IMR-90 (cell line): ENCODE measurements at regions not wholly inside any gene's neighbourhood (a gene's known extent, or its start where the extent isn't known, plus 50 kb on each side); places are given as distances from the start of the nearest gene placed in this dataset.

Source experiments
- ATAC-seq: fragments of 200-7000 bp; cut with Tn5 transposase; 2 replicates; pipeline ENCODE4 v1.9.1; 2020; ENCODE audit warnings: low read depth, mild to moderate bottlenecking, moderate library complexity
- BruUV-seq: library from RNA; stranded (reverse); fragments of 400-500 nt; replicated peaks from 2 replicates; lab custom pipeline; 2021; lab: Mats Ljungman, UMichigan
- CTCF ChIA-PET: fragments of 300-600 bp; formaldehyde crosslinking; extraction: SDS; loops from one replicate; lab custom pipeline; 2021; ENCODE audit warnings: antibody characterized with exemption; lab: Yijun Ruan, JAX
- POLR2A ChIA-PET: fragments of 300-600 bp; sonication (Branson Sonifier 250); formaldehyde crosslinking; loops from one replicate; lab custom pipeline; 2022; ENCODE audit warnings: antibody characterized with exemption; ENCODE audit not compliant: unreplicated experiment; lab: Charles Lee
- DNase-seq: peaks from one replicate; pipeline ENCODE4 v3.0.0; 2013
- H2AFZ ChIP-seq: replicated peaks from 2 replicates; pipeline ENCODE3; 2013; ENCODE audit warnings: low read length, mild to moderate bottlenecking; ENCODE audit not compliant: poor library complexity
- H2AK5ac ChIP-seq: 2 replicates; pipeline ENCODE4 v1.6.1; 2013; ENCODE audit warnings: low read depth, low read length, inconsistent platforms
- H2AK9ac ChIP-seq: replicated peaks from 2 replicates; pipeline ENCODE3; 2013; ENCODE audit warnings: mild to moderate bottlenecking, low read depth, low read length, moderate library complexity; ENCODE audit not compliant: poor library complexity
- H2BK120ac ChIP-seq: 2 replicates; pipeline ENCODE4 v1.6.1; 2013; ENCODE audit warnings: low read depth, low read length, inconsistent platforms
- H2BK15ac ChIP-seq: 3 replicates; pipeline ENCODE4 v1.6.1; 2013; ENCODE audit warnings: low read depth, low read length, inconsistent platforms
- H2BK20ac ChIP-seq: 2 replicates; pipeline ENCODE4 v1.6.1; 2013; ENCODE audit warnings: low read depth, mild to moderate bottlenecking, inconsistent platforms, low read length, moderate library complexity
- H2BK5ac ChIP-seq: 2 replicates; pipeline ENCODE4 v1.6.1; 2013; ENCODE audit warnings: mild to moderate bottlenecking, low read depth, low read length, inconsistent platforms; ENCODE audit not compliant: poor library complexity, severe bottlenecking
- H3K14ac ChIP-seq: replicated peaks from 2 replicates; pipeline ENCODE4 v1.6.1; 2013; ENCODE audit warnings: low read depth, low read length, inconsistent platforms
- H3K18ac ChIP-seq: 2 replicates; pipeline ENCODE4 v1.6.1; 2013; ENCODE audit warnings: low read depth, low read length, control low read depth
- H3K23ac ChIP-seq: 2 replicates; pipeline ENCODE4 v1.6.1; 2013; ENCODE audit warnings: low read depth, low read length, inconsistent platforms
- H3K27ac ChIP-seq: 2 replicates; pipeline ENCODE4 v1.5.1; 2013; ENCODE audit warnings: mild to moderate bottlenecking, control low read depth, low read length; ENCODE audit not compliant: insufficient read depth
- H3K27me3 ChIP-seq: 2 replicates; pipeline ENCODE4 v1.6.1; 2013; ENCODE audit warnings: low read length; ENCODE audit not compliant: control insufficient read depth, insufficient read depth
- H3K36me3 ChIP-seq: 2 replicates; pipeline ENCODE4 v1.6.1; 2013; ENCODE audit warnings: low read length, mixed read lengths; ENCODE audit not compliant: control insufficient read depth, insufficient read depth
- H3K4ac ChIP-seq: 2 replicates; pipeline ENCODE4 v1.6.1; 2013; ENCODE audit warnings: low read depth, low read length, inconsistent platforms
- H3K4me1 ChIP-seq: 2 replicates; pipeline ENCODE4 v1.6.1; 2013; ENCODE audit warnings: low read length, mixed read lengths; ENCODE audit not compliant: control insufficient read depth, insufficient read depth
- H3K4me2 ChIP-seq: 2 replicates; pipeline ENCODE4 v1.6.1; 2013; ENCODE audit warnings: low read depth, mild to moderate bottlenecking, control low read depth, low read length, moderate library complexity
- H3K4me3 ChIP-seq: 2 replicates; pipeline ENCODE4 v1.5.1; 2013; ENCODE audit warnings: low read depth, mild to moderate bottlenecking, control low read depth, low read length, moderate library complexity; ENCODE audit not compliant: insufficient read depth
- H3K56ac ChIP-seq: 2 replicates; pipeline ENCODE4 v1.6.1; 2013; ENCODE audit warnings: low read length, inconsistent platforms; ENCODE audit not compliant: insufficient read depth; ENCODE audit errors: extremely low read depth
- H3K79me1 ChIP-seq, 2 experiments: 2 replicates each; pipeline ENCODE4 v1.6.1; 2013; ENCODE audit warnings: low read length in 2 of 2, inconsistent platforms in 1 of 2, low read depth in 1 of 2
- H3K9ac ChIP-seq: 2 replicates; pipeline ENCODE4 v1.6.1; 2013; ENCODE audit warnings: low read depth, low read length, control low read depth
- H3K9me1 ChIP-seq: 2 replicates; pipeline ENCODE4 v1.6.1; 2013; ENCODE audit warnings: low read length, inconsistent platforms; ENCODE audit not compliant: insufficient read depth
- H3K9me3 ChIP-seq: 2 replicates; pipeline ENCODE4 v1.6.1; 2013; ENCODE audit warnings: low read length; ENCODE audit not compliant: control insufficient read depth, insufficient read depth
- H4K20me1 ChIP-seq: 2 replicates; pipeline ENCODE4 v1.6.1; 2013; ENCODE audit warnings: low read length, inconsistent platforms; ENCODE audit not compliant: insufficient read depth
- H4K5ac ChIP-seq: 2 replicates; pipeline ENCODE4 v1.6.1; 2013; ENCODE audit warnings: mild to moderate bottlenecking, low read depth, low read length, control low read depth
- H4K8ac ChIP-seq, 2 experiments: 2 replicates each; pipeline ENCODE4 v1.6.1; 2013; ENCODE audit warnings: low read depth in 2 of 2, low read length in 2 of 2, control low read depth in 1 of 2, inconsistent platforms in 1 of 2
- H4K91ac ChIP-seq: 2 replicates; pipeline ENCODE4 v1.6.1; 2013; ENCODE audit warnings: low read depth, low read length, inconsistent platforms; ENCODE audit not compliant: insufficient read depth
- BHLHE40 ChIP-seq: fragments of 150-350 bp; IDR thresholded peaks from 2 replicates; pipeline ENCODE4 v1.6.1; 2016; ENCODE audit warnings: mild to moderate bottlenecking, low read depth, low read length
- CEBPB ChIP-seq: IDR thresholded peaks from 2 replicates; pipeline ENCODE4 v1.6.1; 2012; ENCODE audit warnings: low read depth, low read length, improper control_type of control experiment
- CHD1 ChIP-seq: IDR thresholded peaks from 2 replicates; pipeline ENCODE4 v1.6.1; 2012; ENCODE audit warnings: low read depth, low read length, improper control_type of control experiment
- CTCF ChIP-seq: conservative IDR thresholded peaks from 2 replicates; pipeline ENCODE4 v1.5.1; 2012; ENCODE audit warnings: mild to moderate bottlenecking, low read depth, low read length, improper control_type of control experiment
- ELK1 ChIP-seq: fragments of 150-350 bp; IDR thresholded peaks from 2 replicates; pipeline ENCODE4 v1.6.1; 2016; ENCODE audit warnings: low read depth, mild to moderate bottlenecking, low read length, moderate library complexity, borderline replicate concordance
- FOS ChIP-seq: fragments of 150-350 bp; IDR thresholded peaks from 2 replicates; pipeline ENCODE4 v1.6.1; 2016; ENCODE audit warnings: low read depth, low read length
- MAFK ChIP-seq: IDR thresholded peaks from 2 replicates; pipeline ENCODE4 v1.6.1; 2012; ENCODE audit warnings: low read depth, low read length, improper control_type of control experiment
- MAZ ChIP-seq: IDR thresholded peaks from 2 replicates; pipeline ENCODE4 v1.6.1; 2012; ENCODE audit warnings: low read depth, mild to moderate bottlenecking, low read length, improper control_type of control experiment, moderate library complexity, borderline replicate concordance
- MXI1 ChIP-seq: IDR thresholded peaks from 2 replicates; pipeline ENCODE4 v1.6.1; 2012; ENCODE audit warnings: low read depth, mild to moderate bottlenecking, low read length, moderate library complexity, borderline replicate concordance
- NFE2L2 ChIP-seq: fragments of 150-350 bp; IDR thresholded peaks from 2 replicates; pipeline ENCODE4 v1.6.1; 2016; ENCODE audit warnings: low read depth, mild to moderate bottlenecking, low read length
- POLR2A ChIP-seq: IDR thresholded peaks from 2 replicates; pipeline ENCODE4 v1.6.1; 2012; ENCODE audit warnings: mild to moderate bottlenecking, low read depth, low read length
- RAD21 ChIP-seq: IDR thresholded peaks from 2 replicates; pipeline ENCODE4 v1.6.1; 2012; ENCODE audit warnings: low read length, improper control_type of control experiment
- RCOR1 ChIP-seq: IDR thresholded peaks from 2 replicates; pipeline ENCODE4 v1.6.1; 2012; ENCODE audit warnings: mild to moderate bottlenecking, low read length, improper control_type of control experiment; ENCODE audit not compliant: insufficient replicate concordance
- RFX5 ChIP-seq: IDR thresholded peaks from 2 replicates; pipeline ENCODE4 v1.8.0; 2012; ENCODE audit warnings: low read depth, mild to moderate bottlenecking, low read length, moderate library complexity
- SMC3 ChIP-seq: fragments of 150-350 bp; IDR thresholded peaks from 2 replicates; pipeline ENCODE4 v1.6.1; 2016; ENCODE audit warnings: low read depth, mild to moderate bottlenecking, antibody characterized with exemption, low read length, moderate library complexity
- USF2 ChIP-seq: fragments of 150-350 bp; IDR thresholded peaks from 2 replicates; pipeline ENCODE4 v1.6.1; 2017; ENCODE audit warnings: mild to moderate bottlenecking, antibody characterized with exemption, low read length, low read depth
- WGBS, 2 experiments: methylation state at CpG; one replicate each; pipeline versions ENCODE4 v1.1.5 to v1.1.7; 2013; ENCODE audit warnings: missing lambda C conversion rate in 2 of 2; ENCODE audit not compliant: insufficient read length in 1 of 2; ENCODE audit errors: extremely low coverage in 2 of 2; 5-methylcytosine and 5-hydroxymethylcytosine counted together
- dilution Hi-C: fragments of 300-500 bp; cut with HindIII; formaldehyde crosslinking; loops from one replicate; pipeline ENCODE4 v1.14.3; 2018; ENCODE audit warnings: low sequenced_read_pairs; ENCODE audit not compliant: unreplicated experiment
- in situ Hi-C: fragments of 300-500 bp; cut with MboI; formaldehyde crosslinking; loops from 3 replicates; pipeline ENCODE4 v1.14.3; 2019; ENCODE audit warnings: low sequenced_read_pairs, inconsistent platforms, mixed read lengths
- intact Hi-C: fragments of 100-400 bp; cut with micrococcal nuclease; formaldehyde crosslinking; loops from 2 replicates; pipeline ENCODE4 v1.10.0; 2022

GRCh38 chr13:78732445-78733017, 73.6 kb upstream of the OBI1 start:
- DNase-seq (no peak), ATAC-seq (no peak)
- 80% methylated on average over 1 of the region's 1 CpG; no CpG with 5 or more reads in 1 of the 2 experiments for WGBS, 2 experiments
- no peak overlapping the region for H4K91ac ChIP-seq
- H4K5ac ChIP-seq: no peak overlapping the region
- H3K9me1 ChIP-seq: no peaks in the 10 kb centered on the region
- no peaks in the 10 kb centered on the region for H3K4me1 ChIP-seq
- dilution Hi-C loops: no loop called here
- ChIA-PET POLR2A (no interaction called here), CTCF (interaction anchor here (1.2 kb wide), 1 partner anchor 17 kb away, joined by 6 read pairs; no protein-coding TSS in a partner anchor)
- TF ChIP-seq RFX5 (no peak), CHD1 (no peak), CTCF (no peak), NFE2L2 (no peak), BHLHE40 (no peak), ELK1 (no peak), POLR2A (no peak), RCOR1 (no peak), CEBPB (no peak), SMC3 (no peak), RAD21 (no peak), FOS (no peak), USF2 (no peak), MAFK (no peak), MXI1 (no peak), MAZ (no peak)
- no peaks in the 10 kb centered on the region for H4K20me1 ChIP-seq
- no peak overlapping the region for H3K9ac ChIP-seq
- intact Hi-C loops: no loop called here
- no peak overlapping the region for H2BK20ac ChIP-seq
- H3K36me3 ChIP-seq: no peaks in the 10 kb centered on the region
- no peak overlapping the region for H3K14ac ChIP-seq
- no peak overlapping the region for H3K56ac ChIP-seq
- no peak overlapping the region for H2BK120ac ChIP-seq
- H3K27me3 ChIP-seq: no peaks in the 10 kb centered on the region
- no peak overlapping the region for H4K8ac ChIP-seq
- no peaks in the 10 kb centered on the region for H3K79me1 ChIP-seq
- H3K27ac ChIP-seq: no peak overlapping the region
- H3K4ac ChIP-seq: no peak overlapping the region
- no peak overlapping the region for H3K23ac ChIP-seq
- in situ Hi-C loops: no loop called here
- no peak overlapping the region for H2AK5ac ChIP-seq
- no peak overlapping the region for H3K18ac ChIP-seq
- no TSS peak for BruUV-seq
- H2AFZ ChIP-seq: no peak overlapping the region
- H3K4me3 ChIP-seq: no peak overlapping the region
- no peak overlapping the region for H2BK5ac ChIP-seq
- H2BK15ac ChIP-seq: no peak overlapping the region
- H3K9me3 ChIP-seq: no peaks in the 10 kb centered on the region
- no peak overlapping the region for H2AK9ac ChIP-seq
- H3K4me2 ChIP-seq: no peak overlapping the region
